Pancreas (tissue), 10 donors: ENCODE measurements at regions not wholly inside any gene's neighbourhood (a gene's known extent, or its start where the extent isn't known, plus 50 kb on each side); places are given as distances from the start of the nearest gene placed in this dataset.

ENCODE experiments used
- ATAC-seq, 4 donors: fragments of 200-7000 bp; cut with Tn5 transposase; one replicate each; pipeline versions ENCODE4 v1.8.0 to v1.9.1; 2020; ENCODE audit warnings: mild to moderate bottlenecking in 4 of 4, moderate library complexity in 4 of 4
- DNase-seq, 6 donors: peaks; one replicate each; pipeline ENCODE4 v3.0.0-alpha.2; 2020
- FAIRE-seq: peaks from 2 replicates; lab custom pipeline; 2012; peaks lifted over from hg19 to GRCh38; lab: Jason Lieb, UNC
- H3K27ac ChIP-seq, 4 donors: fragments of 200-600 bp; sonication (generic); 1 replicate in 3 of 4; 2 replicates in 1 of 4; pipeline versions ENCODE4 v1.5.0 to v1.8.0; 2020
- H3K27me3 ChIP-seq, 4 donors: fragments of 200-600 bp; one replicate each; pipeline ENCODE4 v1.8.0; 2021
- H3K36me3 ChIP-seq, 3 donors: fragments of 200-600 bp; sonication (generic) in 1 of 3; one replicate each; pipeline versions ENCODE4 v1.5.0 to v1.8.0; 2020 to 2021
- H3K4me1 ChIP-seq, 3 donors: fragments of 200-600 bp; one replicate each; pipeline ENCODE4 v1.8.0; 2021
- H3K4me3 ChIP-seq, 4 donors: fragments of 200-600 bp; sonication (generic) in 2 of 4; one replicate each; pipeline versions ENCODE4 v1.5.0 to v1.8.0; 2020 to 2021
- H3K9me3 ChIP-seq, 4 donors: fragments of 200-600 bp; one replicate each; pipeline ENCODE4 v1.8.0; 2021
- CTCF ChIP-seq, 4 donors: fragments of 200-600 bp; sonication (generic) in 3 of 4; IDR thresholded peaks; one replicate each; pipeline versions ENCODE4 v1.5.0 to v1.8.0; 2021; ENCODE audit warnings: antibody characterized with exemption in 4 of 4
- WGBS, 2 donors: extraction: QIAGEN DNeasy Blood & Tissue Kit; methylation state at CpG; one replicate each; pipeline ENCODE4 v1.1.7; 2013; 5-methylcytosine and 5-hydroxymethylcytosine counted together
- intact Hi-C, 3 donors: fragments of 100-400 bp; cut with DNase I; formaldehyde crosslinking; loops; one replicate each; pipeline versions ENCODE4 v1.11.1 to v1.14.2; 2022
- donor health status: healthy with polysubstance abuse.
- donor health status: DM: no; HTN: no; CAD: no; lungs with moderate emphysema.
- donor health status: DM: no; HTN: no; CAD: no.
- donor health status: control.
- donor health status: control.
- donor health status: Bipolar disorder and iron deficiency.
- donor health status: DM: yes; HTN: yes; CAD: no.
- donor health status: DM: no; HTN: no; CAD: no.
- donor health status: DM: no; HTN: no; CAD: no.
- donor health status: DM: yes; HTN: yes; CAD: no.

DNA sequence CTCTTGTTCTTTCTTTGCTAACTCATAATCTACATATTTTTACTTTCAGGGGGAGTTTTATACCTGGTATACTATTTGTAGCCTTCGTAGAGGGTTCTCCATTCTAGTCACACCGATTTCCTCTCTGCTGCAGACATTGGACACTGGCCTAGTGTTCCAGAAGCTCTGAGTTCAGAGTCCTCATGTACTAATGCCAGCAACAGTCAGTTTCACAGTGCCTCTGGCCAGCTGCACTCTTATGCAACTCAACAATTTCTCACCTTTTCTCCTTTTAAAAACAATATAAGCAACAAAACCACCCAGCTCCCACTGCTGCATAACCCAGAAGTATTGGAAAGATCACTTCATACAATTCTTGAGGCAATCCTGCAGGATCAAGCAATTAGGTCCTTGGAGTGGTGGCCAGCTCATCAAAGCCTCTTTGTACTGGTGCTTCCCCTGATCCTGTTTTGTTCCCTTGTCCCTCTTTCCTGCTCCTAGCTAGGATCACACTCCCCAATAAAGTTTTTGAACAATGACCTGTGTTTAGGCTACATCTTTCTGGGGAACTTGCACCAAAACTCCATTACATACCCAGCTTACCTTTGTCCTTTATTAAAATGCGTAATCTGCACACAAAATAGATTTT is 98.1 kb upstream of the TUT7 start:
- DNase-seq = peak in 1 of 6 donors; percentile 6
- FAIRE-seq = no peak

DNA sequence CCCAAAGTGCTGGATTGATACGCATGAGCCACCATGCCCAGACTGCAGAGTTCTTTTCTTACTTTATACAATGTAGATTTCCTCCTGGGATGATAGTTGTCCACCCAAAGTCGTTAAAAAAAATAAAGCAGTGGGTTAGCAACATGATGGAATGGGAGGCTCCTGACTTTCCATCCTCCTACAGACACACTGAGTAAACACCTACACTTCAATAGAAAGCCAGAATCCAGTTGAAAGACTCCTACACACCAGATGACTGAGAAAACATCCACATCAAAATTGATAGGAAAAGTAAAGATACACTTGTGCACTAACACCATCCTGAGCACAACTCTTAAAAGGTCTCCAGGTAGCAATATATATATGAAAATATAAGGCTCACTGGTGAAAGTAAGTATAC is 95.0 kb upstream of the TUT7 start:
- 77 to 86% methylated on average over 2 of the region's 2 CpGs for WGBS, 2 donors
- no peak overlapping the region for H3K27ac ChIP-seq
- H3K36me3 ChIP-seq = no peaks in the 10 kb centered on the region
- no peak for TF ChIP-seq CTCF (IDR thresholded peaks at IDR 0.05)
- DNase-seq (no peak), FAIRE-seq (no peak), ATAC-seq (no peak)
- H3K4me1 ChIP-seq = peaks cover 0 to 10% (median 8%) of the 10 kb centered on the region in 3 donors
- no peak overlapping the region for H3K4me3 ChIP-seq
- H3K27me3 ChIP-seq = no peaks in the 10 kb centered on the region
- intact Hi-C loops = no loop called here
- H3K9me3 ChIP-seq = no peaks in the 10 kb centered on the region

More for the DNA sequence above, 98.1 kb upstream of the TUT7 start:
- Histone ChIP-seq H3K4me3 (no peak overlapping the region), H3K27me3 (no peaks in the 10 kb centered on the region), H3K9me3 (no peaks in the 10 kb centered on the region), H3K27ac (peak overlapping the region in 1 of 4 donors; percentile 29), H3K36me3 (no peaks in the 10 kb centered on the region), H3K4me1 (peaks cover 0 to 10% (median 8%) of the 10 kb centered on the region in 3 donors)
- TF ChIP-seq CTCF (IDR thresholded peaks at IDR 0.05) = no peak
- ATAC-seq = peak; percentile 53 to 92 (median 80)
- intact Hi-C loops = no loop called here
- WGBS, 2 donors = 39 to 56% methylated on average over 3 of the region's 3 CpGs

- intact Hi-C loops = no loop called here
- no peak overlapping the region for H3K27ac ChIP-seq
- no peaks in the 10 kb centered on the region for H3K4me1 ChIP-seq
- no peaks in the 10 kb centered on the region for H3K9me3 ChIP-seq
- FAIRE-seq = no peak
- WGBS, 2 donors = 90 to 94% methylated on average over 1 of the region's 1 CpG
- no peaks in the 10 kb centered on the region for H3K36me3 ChIP-seq
- no peak for DNase-seq
- H3K4me3 ChIP-seq = no peak overlapping the region
- no peak for TF ChIP-seq CTCF (IDR thresholded peaks at IDR 0.05)
- ATAC-seq = no peak
- H3K27me3 ChIP-seq = no peaks in the 10 kb centered on the region
Observed at GRCh38 chr9:86445671-86446070, 91.5 kb upstream of the TUT7 start.

GRCh38 chr9:86443992-86444391 is 89.8 kb upstream of the TUT7 start:
- DNase-seq = no peak
- Histone ChIP-seq H3K4me1 (no peaks in the 10 kb centered on the region), H3K27ac (no peak overlapping the region), H3K27me3 (no peaks in the 10 kb centered on the region), H3K9me3 (no peaks in the 10 kb centered on the region), H3K4me3 (no peak overlapping the region), H3K36me3 (no peaks in the 10 kb centered on the region)
- intact Hi-C loops = no loop called here
- 25 to 42% methylated on average over 3 of the region's 3 CpGs for WGBS, 2 donors
- no peak for TF ChIP-seq CTCF (IDR thresholded peaks at IDR 0.05)
- FAIRE-seq = no peak
- ATAC-seq = no peak

GRCh38 chr9:86434039-86434726 is 80.0 kb upstream of the TUT7 start:
- Histone ChIP-seq H3K36me3 (no peaks in the 10 kb centered on the region), H3K27me3 (no peaks in the 10 kb centered on the region), H3K27ac (no peak overlapping the region), H3K4me3 (no peak overlapping the region), H3K9me3 (no peaks in the 10 kb centered on the region), H3K4me1 (no peaks in the 10 kb centered on the region)
- peak; percentile 81 for FAIRE-seq
- peak in 1 of 6 donors; percentile 44 for DNase-seq
- intact Hi-C loops = loop anchor here in 2 of 3 donors (10.0 kb wide), 2 partner anchors 881 to 891 kb away; no protein-coding TSS in a partner anchor
- TF ChIP-seq CTCF (IDR thresholded peaks at IDR 0.05) = peak; percentile 45 to 60 (median 54)
- ATAC-seq = peak; percentile 48 to 92 (median 82)
- WGBS, 2 donors = 38 to 48% methylated on average over 9 of the region's 9 CpGs
